ENCODE measurements at regions not wholly inside any gene's neighbourhood (a gene's known extent, or its start where the extent isn't known, plus 50 kb on each side); places are given as distances from the start of the nearest gene placed in this dataset.

DNA sequence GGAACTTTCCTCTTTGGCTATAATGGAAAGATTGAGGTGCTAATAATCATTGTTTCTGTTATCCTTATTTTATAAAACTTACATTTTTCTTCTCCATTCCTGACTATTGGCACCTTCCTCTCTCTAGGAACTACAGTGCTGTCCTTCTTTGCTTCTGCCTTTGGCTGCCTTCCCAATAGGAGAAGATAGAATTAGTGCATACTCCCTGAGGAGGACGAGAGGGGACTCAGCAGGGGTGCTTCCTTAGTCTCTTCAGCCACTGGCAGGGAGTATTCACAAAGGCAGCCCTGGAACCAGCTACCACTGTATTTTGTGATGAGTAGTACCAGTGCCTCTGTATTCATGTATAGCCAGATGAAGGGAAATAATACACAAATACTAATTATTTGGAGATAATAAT is 208.5 kb downstream of the FOXG1 start:
- no peak overlapping the region for H4K8ac ChIP-seq (replicated peaks; ENCODE audit: insufficient read length, low read depth, low read length)
- H3K4ac ChIP-seq (ENCODE audit: low read depth, low read length): no peak overlapping the region
- no peaks in the 10 kb centered on the region for H3K4me1 ChIP-seq (ENCODE audit: insufficient read depth, low read length)
- no peak overlapping the region for H3K4me2 ChIP-seq (ENCODE audit: insufficient read depth, insufficient read length, low read length)
- H4K91ac ChIP-seq (ENCODE audit: insufficient read length, low read depth, low read length): no peak overlapping the region
- no peak overlapping the region for H3K56ac ChIP-seq (ENCODE audit: insufficient read length, low read depth, low read length)
- H2BK120ac ChIP-seq (ENCODE audit: low read depth, low read length, poor library complexity, severe bottlenecking): no peak overlapping the region
- H3K18ac ChIP-seq (ENCODE audit: insufficient read length, low read depth, low read length): no peak overlapping the region
- H2AFZ ChIP-seq (ENCODE audit: low read length): no peak overlapping the region
- H4K20me1 ChIP-seq (ENCODE audit: control insufficient read depth, insufficient read depth, insufficient read length): no peaks in the 10 kb centered on the region
- H3K14ac ChIP-seq (ENCODE audit: insufficient read depth, low read length): no peak overlapping the region
- H3K23me2 ChIP-seq (ENCODE audit: insufficient read length, low read depth, low read length, poor library complexity, severe bottlenecking): no peaks in the 10 kb centered on the region
- H3T11ph ChIP-seq (ENCODE audit: low read length): no peak overlapping the region
- no peak overlapping the region for H3K27ac ChIP-seq (ENCODE audit: insufficient read length, low read depth, low read length)
- H3K23ac ChIP-seq (ENCODE audit: insufficient read length, low read depth, low read length): no peak overlapping the region
- H3K27me3 Mint-ChIP-seq (ENCODE audit: low read depth): peaks cover 2% of the 10 kb centered on the region; the same call in 1 of the 2 replicates
- no peak overlapping the region for H2AK5ac ChIP-seq (ENCODE audit: insufficient read length, low read length)
- no peaks in the 10 kb centered on the region for H3K79me2 ChIP-seq (ENCODE audit: insufficient read depth, low read length)
- no peak overlapping the region for H3K27ac Mint-ChIP-seq
- H2BK12ac ChIP-seq (ENCODE audit: insufficient read length, low read depth, low read length): no peak overlapping the region
- WGBS (ENCODE audit: extremely low coverage, insufficient read length, low lambda C conversion rate): no CpG with 5 or more reads among the region's 1 CpG
- H3K36me3 Mint-ChIP-seq (ENCODE audit: insufficient read depth in 1 of 3, low read depth in 3 of 3): no peaks in the 10 kb centered on the region; a peak in 2 of 7 replicates
- no peak overlapping the region for H2BK5ac ChIP-seq (ENCODE audit: insufficient read length, low read length)
- no peak overlapping the region for H3K4me3 Mint-ChIP-seq
- no peaks in the 10 kb centered on the region for H3K9me3 ChIP-seq (ENCODE audit: control insufficient read depth, low read depth, low read length)
- DNase-seq: peak; percentile 52
- no peak overlapping the region for H3K9ac ChIP-seq (ENCODE audit: extremely low read depth, insufficient read length, low read length)
- H3K4me1 Mint-ChIP-seq: peaks cover 0 to 9% of the 10 kb centered on the region in 2 experiments; a peak in 3 of 4 replicates
- H2BK20ac ChIP-seq (ENCODE audit: low read depth, low read length, poor library complexity, severe bottlenecking): no peak overlapping the region
- no peaks in the 10 kb centered on the region for H3K79me1 ChIP-seq (ENCODE audit: insufficient read depth, low read depth, low read length, poor library complexity, severe bottlenecking)
- no peaks in the 10 kb centered on the region for H3K27me3 ChIP-seq (ENCODE audit: insufficient read depth, low read length)
- TF ChIP-seq, protein P1, sequence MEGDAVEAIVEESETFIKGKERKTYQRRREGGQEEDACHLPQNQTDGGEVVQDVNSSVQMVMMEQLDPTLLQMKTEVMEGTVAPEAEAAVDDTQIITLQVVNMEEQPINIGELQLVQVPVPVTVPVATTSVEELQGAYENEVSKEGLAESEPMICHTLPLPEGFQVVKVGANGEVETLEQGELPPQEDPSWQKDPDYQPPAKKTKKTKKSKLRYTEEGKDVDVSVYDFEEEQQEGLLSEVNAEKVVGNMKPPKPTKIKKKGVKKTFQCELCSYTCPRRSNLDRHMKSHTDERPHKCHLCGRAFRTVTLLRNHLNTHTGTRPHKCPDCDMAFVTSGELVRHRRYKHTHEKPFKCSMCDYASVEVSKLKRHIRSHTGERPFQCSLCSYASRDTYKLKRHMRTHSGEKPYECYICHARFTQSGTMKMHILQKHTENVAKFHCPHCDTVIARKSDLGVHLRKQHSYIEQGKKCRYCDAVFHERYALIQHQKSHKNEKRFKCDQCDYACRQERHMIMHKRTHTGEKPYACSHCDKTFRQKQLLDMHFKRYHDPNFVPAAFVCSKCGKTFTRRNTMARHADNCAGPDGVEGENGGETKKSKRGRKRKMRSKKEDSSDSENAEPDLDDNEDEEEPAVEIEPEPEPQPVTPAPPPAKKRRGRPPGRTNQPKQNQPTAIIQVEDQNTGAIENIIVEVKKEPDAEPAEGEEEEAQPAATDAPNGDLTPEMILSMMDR (conservative IDR thresholded peaks at IDR 0.05): no peak
- H4K5ac ChIP-seq (ENCODE audit: insufficient read length, low read depth, low read length): no peak overlapping the region
- H2BK15ac ChIP-seq (ENCODE audit: low read depth, low read length): no peak overlapping the region
- H3K9me3 Mint-ChIP-seq: no peaks in the 10 kb centered on the region

Measured in H9 (cell line).